ENCODE measurements at regions not wholly inside any gene's neighbourhood (a gene's known extent, or its start where the extent isn't known, plus 50 kb on each side); places are given as distances from the start of the nearest gene placed in this dataset.

- TF ChIP-seq CTCF (IDR thresholded peaks at IDR 0.05; ENCODE audit: insufficient read depth, low read length, poor library complexity, severe bottlenecking) = no peak
- Histone ChIP-seq H3K4me3 (replicated peaks; ENCODE audit: low read depth, low read length) (no peak overlapping the region), H3K36me3 (ENCODE audit: control insufficient read depth, insufficient read depth, low read length) (no peaks in the 10 kb centered on the region), H3K27me3 (replicated peaks; ENCODE audit: control insufficient read depth, insufficient read depth, low read length) (no peaks in the 10 kb centered on the region; the same call in 1 of the 2 replicates)
- DNase-seq (ENCODE audit: extremely low read depth, insufficient read length) = no peak
Measured at GRCh38 chr1:229220163-229220846, 50.6 kb upstream of the RAB4A start.

DNA sequence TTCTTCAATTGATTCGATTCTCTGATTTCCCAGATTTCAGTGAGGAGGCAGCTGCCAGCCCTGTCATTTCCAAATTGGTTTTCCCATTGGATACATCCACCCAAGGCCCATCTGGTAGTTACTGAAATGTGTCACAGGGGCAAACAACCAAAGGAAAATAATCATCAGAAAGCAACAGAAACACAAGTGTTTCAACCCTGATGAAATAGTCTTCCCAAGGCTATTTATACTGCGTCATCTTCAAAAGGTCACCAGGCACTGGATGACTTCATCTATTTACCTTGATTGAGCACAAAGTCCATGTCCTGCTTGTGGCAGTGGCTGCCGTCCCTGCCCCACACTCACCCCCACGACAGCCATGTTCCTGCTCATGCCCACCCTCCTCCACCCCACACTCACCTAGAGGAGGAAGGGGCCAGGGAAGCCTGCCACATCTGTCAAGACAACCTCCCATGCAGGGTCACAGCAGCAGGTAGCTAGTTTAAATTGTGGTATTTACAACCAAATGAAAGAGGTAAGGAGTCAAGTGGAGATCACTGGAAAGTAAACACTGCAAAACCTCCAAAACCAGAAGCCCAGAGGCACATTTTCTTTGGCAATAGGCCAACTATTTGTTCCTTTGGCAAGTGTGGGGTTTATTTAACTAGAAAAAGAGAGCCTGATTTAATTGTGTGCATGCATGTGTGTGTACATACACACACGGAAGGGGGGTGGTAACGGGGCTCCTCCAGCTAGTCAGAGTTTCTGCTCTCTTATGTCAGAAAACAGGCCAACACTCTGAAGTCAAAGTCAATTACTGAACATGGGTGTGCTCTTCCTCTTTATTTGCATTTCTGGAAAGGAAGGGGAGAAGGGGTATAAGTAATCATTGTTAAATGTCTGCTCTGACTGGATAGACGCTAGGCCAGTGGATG lies 49.5 kb upstream of the RAB4A start:
- Histone ChIP-seq H3K4me3 (replicated peaks; ENCODE audit: low read depth, low read length) (no peak overlapping the region), H3K27me3 (replicated peaks; ENCODE audit: control insufficient read depth, insufficient read depth, low read length) (no peaks in the 10 kb centered on the region; the same call in none of the 2 replicates)
- DNase-seq (ENCODE audit: extremely low read depth, insufficient read length) = no peak

More for the DNA sequence above, 49.5 kb upstream of the RAB4A start:
- no peak for TF ChIP-seq CTCF (IDR thresholded peaks at IDR 0.05; ENCODE audit: insufficient read depth, low read length, poor library complexity, severe bottlenecking)
- no peaks in the 10 kb centered on the region for H3K36me3 ChIP-seq (ENCODE audit: control insufficient read depth, insufficient read depth, low read length)
